Fibroblast of lung (primary cell): ENCODE measurements at regions not wholly inside any gene's neighbourhood (a gene's known extent, or its start where the extent isn't known, plus 50 kb on each side); places are given as distances from the start of the nearest gene placed in this dataset.

Source experiments
- CTCF ChIP-seq, 2 donors: IDR thresholded peaks in 1 of 2; conservative IDR thresholded peaks in 1 of 2; 1 replicate in 1 of 2; 2 replicates in 1 of 2; pipeline ENCODE4 v1.5.1; 2011 to 2012; ENCODE audit warnings: low read length in 2 of 2, control low read depth in 1 of 2, inconsistent platforms in 1 of 2, low read depth in 1 of 2, mild to moderate bottlenecking in 1 of 2
- EZH2 ChIP-seq: IDR thresholded peaks from 2 replicates; pipeline ENCODE4 v1.5.1; 2012; ENCODE audit warnings: low read length, control low read depth, mild to moderate bottlenecking; ENCODE audit errors: missing control alignments

- TF ChIP-seq EZH2 (no peak), CTCF (conservative IDR thresholded peaks at IDR 0.05 in 1 of 2, IDR thresholded peaks at IDR 0.05 in 1 of 2; ENCODE audit: low read depth in 1 of 2, low read length in 2 of 2) (no peak)
Measured at GRCh38 chr15:81901319-81901718, 144.5 kb downstream of the MEX3B start.
